NCI-H1092 (cell line): ENCODE measurements at regions not wholly inside any gene's neighbourhood (a gene's known extent, or its start where the extent isn't known, plus 50 kb on each side); places are given as distances from the start of the nearest gene placed in this dataset.
"Not testable (repeated sequence)": the region's sequence is repeated elsewhere in the genome, so short reads cannot be mapped to it uniquely, and the experiment has no call there.

Source experiments
- DNase-seq: peaks from one replicate; lab custom pipeline; 2025; lab: John Stamatoyannopoulos, UW

- DNase-seq: no peak
Observed at GRCh38 chr11:98040061-98040808, 980.5 kb upstream of the CNTN5 start.

GRCh38 chr11:98047647-98048046 lies 973.1 kb upstream of the CNTN5 start:
- DNase-seq: no peak

GRCh38 chr11:98053851-98054250 lies 966.9 kb upstream of the CNTN5 start:
- DNase-seq: no peak

- no peak for DNase-seq
Observed at GRCh38 chr11:98056945-98057344, 963.8 kb upstream of the CNTN5 start.

GRCh38 chr11:98059488-98059887 lies 961.3 kb upstream of the CNTN5 start:
- DNase-seq: no peak

DNA sequence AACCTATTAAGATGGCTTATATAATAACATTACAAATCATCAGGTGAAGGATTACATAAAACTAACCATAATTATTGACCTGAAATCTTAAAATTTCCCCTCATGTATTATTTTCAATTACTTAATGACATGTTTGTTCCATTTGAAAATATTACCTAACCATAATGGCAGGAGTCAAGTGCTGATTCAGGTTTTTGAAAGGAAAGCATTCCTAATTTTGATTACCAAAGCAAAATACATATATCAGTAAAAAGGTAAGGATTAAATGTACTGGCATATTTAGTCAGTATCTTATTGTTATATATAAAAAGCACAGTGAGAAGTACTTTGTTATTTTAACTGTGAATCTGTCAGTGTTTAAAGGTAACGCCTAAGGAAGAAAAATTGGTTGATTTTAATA lies 960.0 kb upstream of the CNTN5 start:
- DNase-seq: no peak

- no peak for DNase-seq
Observed at GRCh38 chr11:98061858-98062257, 958.9 kb upstream of the CNTN5 start.

DNA sequence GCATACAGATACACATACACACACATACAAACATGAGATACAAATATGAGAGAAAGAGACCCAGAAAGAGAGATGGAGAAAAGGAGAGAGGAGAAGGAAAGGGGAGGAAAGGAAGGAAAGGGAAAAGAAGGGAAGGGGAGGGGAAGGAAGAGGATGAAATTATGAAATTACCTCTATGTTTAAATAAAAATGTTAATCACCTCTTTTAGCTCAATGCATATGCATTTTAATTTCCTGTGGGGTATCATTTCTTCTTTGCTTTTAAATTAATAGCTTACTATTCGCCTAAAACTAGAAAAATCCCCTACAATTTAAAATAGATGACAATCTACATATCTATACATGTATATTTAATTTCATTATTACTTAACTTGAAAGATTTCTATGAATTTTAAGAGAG lies 958.0 kb upstream of the CNTN5 start:
- no peak for DNase-seq

- no peak for DNase-seq
Observed at GRCh38 chr11:98068251-98068650, 952.5 kb upstream of the CNTN5 start.

- not testable (repeated sequence) for DNase-seq
Observed at GRCh38 chr11:98069147-98069546, 951.6 kb upstream of the CNTN5 start.

DNA sequence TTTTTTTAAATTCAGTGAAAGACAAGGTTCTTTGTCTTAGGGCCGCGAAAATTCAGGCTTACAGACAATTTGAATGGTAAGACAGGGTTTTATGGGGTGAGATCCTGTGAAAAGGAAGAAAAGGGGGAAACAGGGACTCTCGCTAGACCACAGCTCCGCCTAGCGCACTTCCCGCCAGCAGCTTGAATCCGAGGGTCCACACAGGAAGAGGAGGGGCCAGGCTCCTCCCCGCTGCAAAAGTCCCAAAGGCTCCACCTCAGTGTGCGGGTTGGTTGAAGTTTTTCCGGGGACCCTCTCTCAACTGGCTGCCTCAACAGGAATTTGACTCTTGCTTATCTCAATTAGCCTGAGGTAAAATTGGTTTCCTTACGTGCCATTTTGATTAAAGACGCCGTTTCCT lies 950.9 kb upstream of the CNTN5 start:
- DNase-seq: no peak

- no peak for DNase-seq
Observed at GRCh38 chr11:98090861-98091505, 929.8 kb upstream of the CNTN5 start.

DNA sequence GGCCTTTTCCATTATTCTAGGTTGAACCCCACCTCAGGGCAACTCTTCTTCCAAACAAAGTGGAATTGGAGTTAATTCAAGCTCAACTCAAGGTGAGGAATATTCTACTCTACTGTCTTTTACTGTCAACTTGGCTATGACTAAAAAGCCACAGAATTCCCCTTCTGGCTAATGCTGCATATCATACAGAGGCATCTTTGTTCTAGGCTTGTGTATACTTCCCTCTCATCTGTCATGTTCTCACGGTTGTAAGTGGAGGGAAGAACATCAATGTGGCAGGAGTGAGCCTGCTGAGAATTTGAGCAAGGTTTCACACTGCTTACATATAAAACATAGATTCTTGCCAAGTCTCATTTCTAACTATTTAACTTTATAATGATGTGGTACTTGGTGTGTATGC lies 921.4 kb upstream of the CNTN5 start:
- no peak for DNase-seq

- no peak for DNase-seq
Observed at GRCh38 chr11:98100689-98101088, 920.1 kb upstream of the CNTN5 start.

GRCh38 chr11:98101329-98101728 lies 919.4 kb upstream of the CNTN5 start:
- no peak for DNase-seq

DNA sequence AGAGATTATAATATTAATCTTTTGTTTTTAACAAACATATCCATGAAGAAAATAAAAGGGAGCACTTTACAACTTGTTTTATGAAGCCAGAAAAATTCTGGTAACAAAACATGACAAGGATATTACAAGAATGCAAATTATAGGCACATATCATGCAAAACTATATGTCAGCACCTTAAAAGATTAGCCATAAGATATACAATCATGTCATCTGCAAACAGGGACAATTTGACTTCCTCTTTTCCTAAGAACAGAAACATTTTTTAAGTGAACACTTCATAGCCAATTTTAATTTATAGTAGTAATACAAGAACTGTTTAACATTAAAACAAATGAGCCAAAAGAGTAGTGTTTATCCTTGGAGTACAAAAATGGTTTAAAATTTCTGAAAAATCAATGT lies 916.5 kb upstream of the CNTN5 start:
- DNase-seq: no peak

GRCh38 chr11:98107736-98108135 lies 913.0 kb upstream of the CNTN5 start:
- peak; percentile 52 for DNase-seq

DNA sequence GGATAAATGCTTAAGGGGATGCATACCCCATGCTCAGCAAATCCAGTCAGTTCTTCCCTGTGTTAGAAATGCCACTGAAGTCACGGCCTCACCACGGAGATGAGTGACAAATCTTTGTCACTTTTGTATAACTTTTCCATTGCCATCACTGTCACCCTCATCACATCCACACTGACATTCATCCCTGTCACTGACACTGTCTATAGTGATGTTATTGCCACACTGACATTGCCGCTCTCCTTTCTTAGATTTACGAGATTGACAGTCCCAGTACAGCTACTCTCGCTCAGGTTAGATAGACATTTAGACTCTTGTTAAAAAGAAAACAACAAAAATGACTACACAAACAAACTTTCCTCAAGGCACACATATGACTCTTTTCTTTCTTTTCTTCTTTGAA lies 910.7 kb upstream of the CNTN5 start:
- no peak for DNase-seq

DNA sequence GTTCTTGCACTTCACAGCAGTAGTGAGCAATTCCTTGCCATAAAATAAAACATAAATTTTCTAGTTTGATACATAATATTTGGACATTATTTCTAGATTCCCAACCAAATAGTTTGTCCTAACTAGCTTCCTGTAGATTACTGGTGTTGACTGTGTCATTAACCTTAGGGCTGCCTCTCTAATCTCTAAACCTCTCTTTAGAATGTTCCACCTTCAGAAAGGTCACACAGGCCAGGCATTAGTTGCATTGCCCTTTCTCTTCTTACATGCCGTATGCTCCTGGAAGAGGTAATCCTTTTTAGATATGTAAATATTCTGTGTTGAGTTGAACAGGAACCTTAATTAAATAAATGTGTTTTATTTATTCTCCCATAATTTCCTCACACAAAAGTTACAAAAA lies 904.9 kb upstream of the CNTN5 start:
- DNase-seq: no peak

GRCh38 chr11:98130117-98130625 lies 890.6 kb upstream of the CNTN5 start:
- no peak for DNase-seq

DNA sequence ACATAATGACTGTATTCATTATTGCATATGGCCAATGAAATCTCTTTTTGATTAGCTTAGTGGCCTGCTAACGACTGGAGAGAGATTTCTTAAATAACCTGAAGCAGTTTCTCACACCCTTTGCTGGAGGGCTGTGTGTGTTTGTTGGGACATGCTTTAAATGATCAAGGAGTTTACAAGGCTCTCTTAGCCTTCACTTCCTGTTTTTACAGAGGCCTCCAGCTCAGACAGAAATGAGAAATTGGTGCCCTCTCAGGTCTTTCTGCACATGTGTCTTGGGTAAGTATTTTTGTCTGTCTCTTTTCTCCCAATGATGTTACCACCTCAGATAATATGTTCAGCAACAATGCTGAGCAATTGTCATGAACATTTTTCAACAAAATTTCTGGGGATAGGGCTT lies 884.4 kb upstream of the CNTN5 start:
- no peak for DNase-seq

- no peak for DNase-seq
Observed at GRCh38 chr11:98137437-98137836, 883.3 kb upstream of the CNTN5 start.

DNA sequence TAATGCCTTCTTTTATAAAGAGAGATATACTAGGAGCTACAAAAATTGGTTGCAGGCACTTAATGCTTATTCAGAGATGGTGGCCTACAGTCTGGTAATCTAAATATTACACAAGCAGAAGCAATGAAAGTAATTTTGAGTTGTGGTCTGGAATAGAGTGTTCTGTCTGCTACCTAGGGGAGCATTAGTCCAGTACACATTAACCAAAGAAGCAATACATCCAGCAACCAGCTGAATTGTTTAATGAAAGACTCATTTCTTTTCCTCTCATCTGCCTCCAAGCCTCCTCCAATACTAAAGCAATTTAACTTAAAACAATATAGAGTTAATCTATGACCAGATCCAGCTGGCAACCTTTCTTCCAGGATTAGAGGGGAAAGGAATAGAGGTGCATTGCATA lies 877.1 kb upstream of the CNTN5 start:
- DNase-seq: no peak

- DNase-seq: no peak
Observed at GRCh38 chr11:98153752-98154151, 867.0 kb upstream of the CNTN5 start.
